NCI-H2196 treated with DMSO at 0.1 percent for 48 hours (cell line): ENCODE measurements at regions not wholly inside any gene's neighbourhood (a gene's known extent, or its start where the extent isn't known, plus 50 kb on each side); places are given as distances from the start of the nearest gene placed in this dataset.

ENCODE experiments used
- DNase-seq: peaks from one replicate; lab custom pipeline; 2025; ENCODE audit not compliant: unreplicated experiment; lab: John Stamatoyannopoulos, UW

DNA sequence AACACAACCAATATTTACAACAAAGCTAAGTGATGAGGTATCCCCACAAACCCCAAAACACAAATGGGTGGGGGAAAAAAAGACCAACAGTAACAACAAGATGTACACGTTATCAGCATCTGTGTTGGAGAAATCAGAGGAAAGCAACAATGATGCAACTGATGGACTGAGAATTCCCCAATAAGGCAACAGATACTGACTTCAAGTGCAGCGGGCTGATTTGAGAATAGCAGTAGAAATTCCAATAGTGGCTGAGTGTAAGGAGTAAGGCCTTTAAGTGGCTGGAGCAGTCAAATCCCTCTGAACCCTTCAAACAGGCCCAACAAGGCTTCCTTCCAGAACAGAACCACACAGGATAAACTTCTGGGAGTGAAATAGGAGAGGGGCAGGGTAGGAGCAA lies 97.6 kb downstream of the TM2D1 start:
- no peak for DNase-seq

DNA sequence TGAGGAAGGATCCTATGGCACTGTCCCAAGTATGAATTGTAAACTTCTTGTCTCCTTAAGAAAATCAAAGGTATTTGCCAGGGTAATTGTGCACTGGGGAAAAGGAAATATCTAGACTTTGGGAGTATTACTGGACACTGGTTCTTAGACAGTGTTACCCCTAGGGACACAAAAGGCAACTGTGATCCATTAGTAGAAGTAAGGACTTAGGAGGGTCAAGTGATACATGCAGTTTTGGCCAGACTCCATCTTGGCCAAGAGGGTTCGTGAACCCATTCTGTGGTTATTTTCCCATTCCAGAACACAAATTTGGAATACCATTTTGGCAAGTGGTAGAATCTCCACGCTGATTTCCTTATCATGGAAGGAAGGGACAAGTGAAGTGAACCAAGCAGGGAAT lies 98.1 kb downstream of the TM2D1 start:
- no peak for DNase-seq

DNA sequence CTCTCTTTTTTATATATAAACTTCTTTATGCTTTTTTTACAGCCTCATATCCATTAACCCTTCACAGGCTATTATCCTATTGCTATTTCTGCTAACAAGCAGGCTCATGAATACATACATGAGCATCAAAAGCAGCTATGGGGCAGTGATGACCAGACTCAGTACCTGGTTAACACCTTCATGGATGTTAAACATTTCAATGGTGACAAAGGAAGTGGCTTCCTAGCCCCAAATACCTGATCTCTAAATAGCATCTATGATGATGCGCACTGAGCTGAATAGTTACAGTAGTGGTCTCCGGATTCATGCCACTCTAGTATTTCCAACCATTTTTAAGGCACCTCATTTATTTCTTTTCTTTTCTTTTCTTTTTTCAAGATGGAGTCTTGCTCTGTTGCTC lies 101.1 kb downstream of the TM2D1 start:
- no peak for DNase-seq

DNA sequence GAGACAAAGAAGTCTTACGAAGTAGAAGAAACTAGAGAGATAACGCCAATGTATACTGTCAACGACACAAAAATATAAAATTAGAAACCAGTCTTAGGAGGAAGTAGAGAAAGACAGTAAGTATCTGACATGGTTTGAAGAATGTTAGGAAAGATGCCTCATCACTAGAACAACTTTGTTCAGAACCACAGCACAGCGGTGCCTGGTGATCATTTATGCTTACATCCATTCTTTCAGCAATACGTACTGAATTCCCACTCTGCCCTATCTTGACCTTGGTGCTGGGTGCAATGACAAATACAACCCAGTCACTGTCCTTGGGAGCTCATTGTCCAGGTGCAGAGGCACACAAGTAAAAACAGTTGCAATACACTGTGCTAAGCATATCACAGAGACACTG lies 104.4 kb downstream of the TM2D1 start:
- DNase-seq, result no peak

GRCh38 chr1:61618755-61619154 lies 106.2 kb downstream of the TM2D1 start:
- DNase-seq, result no peak

DNA sequence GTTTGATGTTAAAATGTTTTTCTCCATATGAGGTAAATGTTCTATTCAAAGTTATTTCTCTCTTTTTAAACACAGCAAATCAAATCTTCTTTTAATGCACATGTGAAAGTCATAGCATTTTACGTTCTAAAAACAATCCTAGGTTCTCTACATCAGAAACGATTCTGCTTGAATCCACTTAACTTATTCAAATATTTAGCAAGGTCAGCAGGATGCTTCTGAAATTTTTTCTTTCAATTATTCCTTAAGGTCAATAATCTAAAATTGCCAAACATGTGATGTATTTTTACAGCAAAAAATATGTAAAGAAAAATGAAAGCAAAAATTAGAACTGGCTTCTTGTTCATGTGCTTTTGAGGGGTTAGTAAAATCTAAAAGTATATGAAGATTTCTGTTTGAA lies 106.7 kb downstream of the TM2D1 start:
- no peak for DNase-seq

- no peak for DNase-seq
These were observed 108.1 kb downstream of the TM2D1 start for GRCh38 chr1:61616830-61617229.

DNA sequence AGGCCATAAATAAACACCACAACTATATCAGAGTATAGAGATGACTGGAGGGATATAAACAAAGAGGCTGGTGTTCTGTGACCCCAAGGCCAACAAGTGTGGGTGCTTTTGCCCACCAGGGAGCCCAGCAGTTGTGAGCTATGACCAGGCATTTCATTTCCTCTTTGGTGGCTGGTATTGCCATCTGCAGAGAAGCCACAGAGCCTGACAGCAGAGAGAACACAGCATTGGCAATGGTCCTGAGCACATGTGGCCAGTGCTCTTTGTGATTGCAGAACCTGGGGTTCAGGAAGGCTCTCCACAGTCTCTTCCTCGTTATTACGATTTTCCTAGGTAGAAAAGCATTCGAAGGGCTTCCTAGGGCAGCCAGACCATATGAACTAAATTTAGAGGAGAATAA lies 112.3 kb downstream of the TM2D1 start:
- DNase-seq, result no peak

DNA sequence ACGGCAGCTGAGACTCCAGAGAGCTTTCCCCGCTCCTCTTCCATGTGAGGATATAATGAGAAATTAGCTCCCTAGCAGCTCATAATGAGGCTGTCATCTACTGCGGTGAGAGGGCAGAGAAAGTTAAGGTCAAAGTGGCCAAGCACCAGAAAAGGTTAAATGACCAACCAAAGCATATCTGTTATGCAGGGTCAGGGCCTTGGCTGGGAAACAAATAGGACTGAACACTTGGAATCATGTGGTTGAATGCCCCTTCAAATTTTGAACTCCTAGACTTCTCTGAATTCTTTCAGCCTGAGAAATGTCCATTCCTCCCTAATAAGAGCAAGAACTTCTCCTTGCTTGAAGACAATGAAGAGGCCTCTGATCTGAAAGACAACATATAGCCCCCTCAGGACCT lies 115.9 kb downstream of the TM2D1 start:
- no peak for DNase-seq

DNA sequence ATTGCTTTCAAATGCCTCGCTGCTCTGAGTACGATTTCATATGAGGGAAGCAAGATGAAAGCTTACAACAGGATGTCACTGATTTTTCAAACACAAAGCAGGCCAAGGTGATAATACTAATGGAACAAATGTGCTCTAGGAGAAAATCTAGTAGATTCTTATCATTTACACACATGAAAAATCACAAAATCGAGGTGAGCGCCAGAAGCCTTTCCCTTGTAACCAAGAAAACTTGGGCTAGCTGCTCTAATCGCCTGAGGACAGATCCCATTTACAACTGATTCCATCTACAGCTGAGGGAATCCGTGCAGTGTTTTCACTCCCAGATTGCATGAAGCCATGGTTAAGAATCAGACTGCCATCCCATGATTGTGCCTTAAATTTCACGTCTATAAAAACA lies 117.5 kb downstream of the TM2D1 start:
- DNase-seq, result no peak

DNA sequence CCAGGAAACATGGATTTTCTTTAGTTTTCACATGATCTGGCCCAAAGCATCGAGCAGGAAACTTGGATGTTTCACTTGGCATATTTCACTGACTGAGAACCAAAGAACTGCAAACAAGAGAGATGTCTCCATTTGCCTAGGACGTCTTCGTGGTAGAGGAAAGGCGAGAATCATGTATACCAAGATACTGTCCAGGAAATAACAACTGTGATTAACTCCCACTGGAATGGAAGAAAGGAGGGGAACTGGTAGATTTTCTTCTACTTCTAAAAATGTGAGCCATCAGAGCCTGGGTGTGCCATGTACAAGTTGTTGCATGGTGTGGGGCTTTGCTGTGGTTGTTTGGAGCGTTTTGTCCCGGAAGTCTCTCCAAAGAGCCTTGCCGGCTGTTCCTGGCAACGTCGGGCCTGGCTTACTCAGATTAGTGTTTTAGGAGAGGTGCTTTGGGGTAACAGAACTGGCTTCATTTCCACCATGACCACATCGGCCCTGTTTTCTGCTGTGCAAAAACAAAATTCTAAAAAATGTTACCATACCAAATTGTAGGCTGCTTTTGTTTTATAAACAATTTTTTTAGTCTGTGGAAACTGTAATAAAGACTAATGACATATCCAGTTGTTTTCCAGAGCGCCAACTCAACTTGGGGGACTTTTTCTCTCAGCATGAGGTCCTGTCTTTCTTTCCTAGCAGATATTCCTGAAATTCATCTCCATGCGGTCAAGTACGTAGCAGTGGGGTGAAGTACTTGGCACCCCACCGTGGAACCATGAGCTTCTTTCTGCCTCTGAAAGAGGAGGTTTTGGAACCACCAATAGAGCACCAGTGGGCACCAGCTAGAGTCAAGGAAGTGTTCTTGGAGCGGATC lies 118.3 kb downstream of the TM2D1 start:
- DNase-seq, result no peak

DNA sequence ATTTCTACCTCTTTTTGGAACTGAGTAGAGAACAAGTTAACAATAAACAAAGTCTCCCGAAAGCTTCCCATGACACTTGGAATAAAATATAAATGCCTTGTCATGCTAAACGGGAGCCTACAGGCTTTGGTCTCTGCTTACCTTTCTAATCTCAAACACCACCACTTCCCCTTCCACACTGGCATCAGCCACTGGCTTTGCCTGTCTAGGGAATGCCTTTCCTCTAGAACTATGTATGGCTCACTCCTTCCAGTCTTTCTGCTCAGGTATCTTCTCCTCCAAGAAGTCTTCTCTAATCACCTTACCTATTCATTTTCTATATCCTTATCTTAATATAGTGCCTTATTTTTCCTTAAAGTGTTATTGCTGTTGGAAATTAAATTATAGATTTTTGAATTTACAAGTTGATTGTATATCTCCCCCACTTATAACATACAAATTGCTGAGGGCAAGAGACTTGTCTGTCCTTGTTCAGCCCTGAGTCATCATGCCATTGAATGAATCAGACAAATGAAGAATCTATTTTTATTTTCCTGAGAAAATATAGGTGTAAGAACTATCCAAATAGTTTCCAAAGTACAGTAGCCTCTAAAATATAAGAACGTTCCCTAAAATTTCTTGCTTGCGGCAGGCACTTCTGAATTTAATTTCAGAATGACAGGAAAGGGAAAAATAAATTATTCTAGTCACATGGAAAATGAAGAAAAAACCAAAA lies 119.2 kb downstream of the TM2D1 start:
- no peak for DNase-seq

GRCh38 chr1:61604684-61605083 lies 120.3 kb downstream of the TM2D1 start:
- DNase-seq, result no peak

DNA sequence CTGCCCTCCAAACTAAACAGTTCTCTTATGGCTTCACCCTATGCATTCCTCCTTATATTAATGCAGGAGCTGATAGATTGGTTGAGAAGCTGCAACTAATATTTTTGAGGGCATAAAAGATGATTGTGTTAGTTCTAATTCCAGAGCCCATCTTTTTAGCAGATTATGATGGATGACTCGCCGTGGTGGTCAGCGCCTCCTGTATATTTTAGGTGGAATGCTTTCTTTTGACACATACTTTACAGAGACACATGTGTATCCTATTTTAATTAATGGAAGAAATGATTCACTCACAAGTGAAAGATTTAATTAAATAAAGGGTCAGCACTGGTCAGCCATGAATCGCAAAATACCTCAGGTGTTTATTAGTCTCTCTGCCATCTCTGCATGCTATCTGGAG lies 120.7 kb downstream of the TM2D1 start:
- no peak for DNase-seq

DNA sequence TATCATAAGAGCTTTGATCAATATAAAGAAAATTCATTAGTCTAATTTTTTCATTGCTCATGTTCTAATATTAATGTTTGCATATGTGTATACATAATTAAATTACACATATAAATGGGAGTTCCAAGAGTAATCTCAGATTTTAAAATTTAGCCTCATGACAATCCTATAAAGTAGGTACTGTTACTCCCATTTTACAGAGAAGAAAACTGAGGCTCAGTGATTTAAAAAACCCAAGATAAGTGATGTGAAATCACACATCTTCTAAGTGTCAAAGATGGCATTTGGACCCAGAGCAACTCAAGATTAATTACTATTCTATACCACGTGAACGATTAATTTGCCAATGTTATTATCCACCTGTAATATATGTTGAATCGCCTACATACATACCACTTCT lies 122.3 kb downstream of the TM2D1 start:
- no peak for DNase-seq

DNA sequence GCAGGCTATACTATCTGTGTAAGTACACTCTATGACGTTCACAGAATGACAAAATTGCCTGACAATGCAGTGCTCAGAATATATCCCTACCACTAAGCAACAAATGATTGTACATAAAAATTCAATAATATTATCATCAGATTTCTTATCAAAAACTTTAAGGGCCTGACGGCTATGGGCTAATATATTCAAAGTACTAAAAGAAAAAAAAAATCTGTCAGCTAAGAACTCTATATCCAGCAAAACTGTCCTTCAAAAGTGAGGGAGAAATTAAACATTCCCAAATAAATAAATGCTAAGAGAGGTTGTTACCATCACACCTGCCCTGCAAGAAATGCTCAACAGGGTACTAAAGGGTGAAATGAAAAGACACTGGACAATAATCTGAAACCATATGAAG lies 127.3 kb downstream of the TM2D1 start:
- no peak for DNase-seq

GRCh38 chr1:61593331-61593730 lies 131.6 kb downstream of the TM2D1 start:
- no peak for DNase-seq

DNA sequence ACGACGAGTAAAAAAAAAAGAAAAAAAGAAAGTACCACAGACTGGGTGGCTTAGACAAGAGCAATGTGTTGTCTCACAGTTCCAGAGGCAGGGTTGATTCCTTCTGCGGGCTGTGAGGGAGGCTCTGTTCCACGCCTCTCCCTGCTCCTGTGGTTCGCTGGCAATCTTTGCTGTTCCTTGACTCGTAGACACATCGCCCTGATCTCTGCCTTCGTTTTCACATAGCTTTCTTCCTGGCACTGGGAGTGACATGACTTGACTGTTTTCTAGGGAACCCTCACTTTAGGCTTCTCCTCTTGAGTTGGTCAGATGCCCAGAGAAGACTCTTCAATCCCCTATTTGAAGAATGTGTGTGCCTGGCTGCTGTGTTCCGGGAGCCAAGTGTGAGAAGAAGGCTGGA lies 133.6 kb downstream of the TM2D1 start:
- no peak for DNase-seq

DNA sequence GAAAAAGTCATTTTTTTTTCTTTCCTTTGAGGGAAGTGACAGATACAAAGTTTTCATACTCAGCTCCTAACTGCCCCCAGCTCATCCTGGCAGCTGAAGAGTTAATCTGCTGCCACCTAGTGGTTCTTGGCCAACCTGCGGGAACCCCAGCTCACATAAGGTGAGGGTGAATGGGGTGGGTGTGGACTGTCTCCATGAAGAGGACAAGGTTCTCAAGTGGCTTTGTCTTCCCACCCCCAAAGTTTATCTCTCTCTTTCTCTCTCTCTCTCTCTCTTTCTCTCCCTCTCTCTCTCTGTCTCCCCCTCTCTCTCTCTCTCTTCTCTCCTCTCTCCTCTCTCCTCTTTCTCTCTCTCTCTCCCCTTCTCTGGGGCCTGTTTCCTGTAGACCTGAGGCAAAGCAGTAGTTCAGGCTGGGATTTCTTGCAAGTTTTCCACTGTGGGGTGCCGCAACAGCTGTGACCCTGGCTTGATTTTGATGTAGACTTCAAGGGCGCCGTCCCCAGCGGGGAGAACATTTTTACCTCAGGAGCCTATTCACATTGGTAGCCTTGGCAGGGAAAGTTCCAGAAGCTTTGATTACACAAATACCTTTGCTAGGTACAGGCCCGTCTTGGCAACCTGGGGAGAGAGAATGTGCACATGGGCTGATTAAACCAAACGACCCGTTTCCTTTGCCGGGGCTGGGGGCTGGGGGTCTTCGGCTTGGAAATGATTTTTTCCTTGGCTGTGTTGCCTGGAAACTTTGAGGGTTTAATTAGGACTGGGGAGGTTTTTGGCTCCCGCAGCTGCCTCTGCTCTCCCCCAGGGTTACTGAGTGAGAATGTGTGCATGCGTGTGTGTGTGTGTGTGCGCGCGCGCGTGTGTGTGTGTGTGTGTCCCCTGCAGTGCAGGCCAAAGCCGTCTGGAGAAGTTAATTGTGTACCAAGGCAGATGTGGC lies 135.9 kb downstream of the TM2D1 start:
- DNase-seq, result peak; percentile 29

- DNase-seq, result no peak
These were observed 139.2 kb downstream of the TM2D1 start for GRCh38 chr1:61585714-61586113.

GRCh38 chr1:61583703-61584102 lies 141.2 kb downstream of the TM2D1 start:
- DNase-seq, result no peak

GRCh38 chr1:61581251-61581650 lies 143.7 kb downstream of the TM2D1 start:
- no peak for DNase-seq
